Thyroid gland (tissue), 4 donors: ENCODE measurements at regions not wholly inside any gene's neighbourhood (a gene's known extent, or its start where the extent isn't known, plus 50 kb on each side); places are given as distances from the start of the nearest gene placed in this dataset.

ENCODE experiments used
- CTCF ChIP-seq, 6 experiments: fragments of 200-600 bp in 3 of 6; fragments of 450-650 bp in 3 of 6; sonication (generic) in 3 of 6; IDR thresholded peaks; one replicate each; pipeline ENCODE4 v1.5.1; 2016 to 2019; ENCODE audit warnings: antibody characterized with exemption in 6 of 6, mild to moderate bottlenecking in 2 of 6, inconsistent platforms in 1 of 6, moderate library complexity in 1 of 6
- POLR2A ChIP-seq, 2 donors: fragments of 450-650 bp; IDR thresholded peaks; one replicate each; pipeline ENCODE4 v1.6.1; 2017; ENCODE audit warnings: antibody characterized with exemption in 2 of 2, mild to moderate bottlenecking in 2 of 2, moderate library complexity in 1 of 2

GRCh38 chr5:104626122-104626521, 1063.5 kb upstream of the NUDT12 start:
- TF ChIP-seq CTCF (IDR thresholded peaks at IDR 0.05) (no peak), POLR2A (IDR thresholded peaks at IDR 0.05) (no peak)
